ENCODE measurements at regions not wholly inside any gene's neighbourhood (a gene's known extent, or its start where the extent isn't known, plus 50 kb on each side); places are given as distances from the start of the nearest gene placed in this dataset.

GRCh38 chr1:115910231-115910630 lies 66.1 kb upstream of the SLC22A15 start:
- Mint-ChIP-seq H3K9me3 (peaks cover 3% of the 10 kb centered on the region), H3K27me3 (ENCODE audit: insufficient read depth) (peaks cover 12% of the 10 kb centered on the region), H3K4me1 (peaks cover 52% of the 10 kb centered on the region), H3K27ac (no peak overlapping the region), H3K36me3 (ENCODE audit: low read depth) (no peaks in the 10 kb centered on the region), H3K4me3 (no peak overlapping the region)
- no peak for TF ChIP-seq CTCF (conservative IDR thresholded peaks at IDR 0.05)
- Histone ChIP-seq H3K9me3 (ENCODE audit: control insufficient read depth, low read length) (peaks cover 9% of the 10 kb centered on the region), H3K4me3 (ENCODE audit: low read length) (no peak overlapping the region), H3K27ac (ENCODE audit: low read depth, low read length) (no peak overlapping the region), H3K27me3 (ENCODE audit: control insufficient read depth, insufficient read depth, low read length, poor library complexity, severe bottlenecking) (no peaks in the 10 kb centered on the region), H3K9ac (ENCODE audit: extremely low read depth, low read length, poor library complexity, severe bottlenecking) (no peak overlapping the region), H3K36me3 (ENCODE audit: control insufficient read depth, insufficient read depth, low read length) (no peaks in the 10 kb centered on the region), H3K4me1 (ENCODE audit: control insufficient read depth, insufficient read depth, low read length) (no peaks in the 10 kb centered on the region)
- no peak for DNase-seq
- 90 to 100% methylated on average over 1 to 2 of the region's 2 CpGs for WGBS, 2 experiments (ENCODE audit: insufficient coverage in 1 of 2, insufficient read length in 1 of 2)

- H3K27ac ChIP-seq (ENCODE audit: low read depth, low read length) = no peak overlapping the region
- no peak for DNase-seq
- Mint-ChIP-seq H3K36me3 (ENCODE audit: low read depth) (no peaks in the 10 kb centered on the region), H3K27me3 (ENCODE audit: insufficient read depth) (peaks cover 12% of the 10 kb centered on the region), H3K9me3 (peaks cover 3% of the 10 kb centered on the region), H3K27ac (no peak overlapping the region), H3K4me1 (peaks cover 44% of the 10 kb centered on the region), H3K4me3 (no peak overlapping the region)
- no peaks in the 10 kb centered on the region for H3K27me3 ChIP-seq (ENCODE audit: control insufficient read depth, insufficient read depth, low read length, poor library complexity, severe bottlenecking)
- no peaks in the 10 kb centered on the region for H3K4me1 ChIP-seq (ENCODE audit: control insufficient read depth, insufficient read depth, low read length)
- H3K9me3 ChIP-seq (ENCODE audit: control insufficient read depth, low read length) = peaks cover 9% of the 10 kb centered on the region
- 71 to 80% methylated on average over 1 to 2 of the region's 2 CpGs for WGBS, 2 experiments (ENCODE audit: insufficient coverage in 1 of 2, insufficient read length in 1 of 2)
- no peak overlapping the region for H3K9ac ChIP-seq (ENCODE audit: extremely low read depth, low read length, poor library complexity, severe bottlenecking)
- TF ChIP-seq CTCF (conservative IDR thresholded peaks at IDR 0.05) = no peak
- H3K36me3 ChIP-seq (ENCODE audit: control insufficient read depth, insufficient read depth, low read length) = no peaks in the 10 kb centered on the region
- no peak overlapping the region for H3K4me3 ChIP-seq (ENCODE audit: low read length)
These were observed 65.0 kb upstream of the SLC22A15 start for GRCh38 chr1:115911294-115911693.

- 29 to 65% methylated on average over 2 to 3 of the region's 3 CpGs for WGBS, 2 experiments (ENCODE audit: insufficient coverage in 1 of 2, insufficient read length in 1 of 2)
- H3K4me3 Mint-ChIP-seq = no peak overlapping the region
- peaks cover 40% of the 10 kb centered on the region for H3K4me1 Mint-ChIP-seq
- Histone ChIP-seq H3K9me3 (ENCODE audit: control insufficient read depth, low read length) (peaks cover 9% of the 10 kb centered on the region), H3K27ac (ENCODE audit: low read depth, low read length) (no peak overlapping the region), H3K4me3 (ENCODE audit: low read length) (no peak overlapping the region), H3K27me3 (ENCODE audit: control insufficient read depth, insufficient read depth, low read length, poor library complexity, severe bottlenecking) (no peaks in the 10 kb centered on the region), H3K4me1 (ENCODE audit: control insufficient read depth, insufficient read depth, low read length) (no peaks in the 10 kb centered on the region), H3K36me3 (ENCODE audit: control insufficient read depth, insufficient read depth, low read length) (no peaks in the 10 kb centered on the region), H3K9ac (ENCODE audit: extremely low read depth, low read length, poor library complexity, severe bottlenecking) (no peak overlapping the region)
- no peak for TF ChIP-seq CTCF (conservative IDR thresholded peaks at IDR 0.05)
- no peak for DNase-seq
- H3K27ac Mint-ChIP-seq = no peak overlapping the region
- H3K36me3 Mint-ChIP-seq (ENCODE audit: low read depth) = no peaks in the 10 kb centered on the region
- peaks cover 3% of the 10 kb centered on the region for H3K9me3 Mint-ChIP-seq
- peaks cover 12% of the 10 kb centered on the region for H3K27me3 Mint-ChIP-seq (ENCODE audit: insufficient read depth)
These were observed 64.2 kb upstream of the SLC22A15 start for GRCh38 chr1:115912116-115912515.

All from endodermal cell (in vitro differentiated cells).